Testis (tissue), 2 donors: ENCODE measurements at regions not wholly inside any gene's neighbourhood (a gene's known extent, or its start where the extent isn't known, plus 50 kb on each side); places are given as distances from the start of the nearest gene placed in this dataset.

ENCODE experiments used
- DNase-seq: peaks from one replicate; pipeline ENCODE4 v3.0.0-alpha.2; 2019
- H3K27ac ChIP-seq, 2 donors: fragments of 200-600 bp; sonication (generic); one replicate each; pipeline ENCODE4 v1.5.1; 2019
- H3K27me3 ChIP-seq: fragments of 200-600 bp; sonication (generic); one replicate; pipeline ENCODE4 v1.5.1; 2019
- H3K36me3 ChIP-seq: fragments of 200-600 bp; sonication (generic); one replicate; pipeline ENCODE4 v1.5.1; 2017; ENCODE audit warnings: low read depth; ENCODE audit errors: missing control alignments
- H3K4me1 ChIP-seq: fragments of 200-600 bp; sonication (generic); one replicate; pipeline ENCODE4 v1.5.1; 2019
- H3K4me3 ChIP-seq, 2 donors: fragments of 200-600 bp; sonication (generic); one replicate each; pipeline ENCODE4 v1.5.1; 2017 to 2019
- H3K9me3 ChIP-seq: fragments of 200-600 bp; sonication (generic); one replicate; pipeline ENCODE4 v1.5.1; 2017
- CTCF ChIP-seq, 3 experiments: fragments of 450-650 bp in 2 of 3; fragments of 200-600 bp in 1 of 3; sonication (generic) in 1 of 3; IDR thresholded peaks; one replicate each; pipeline ENCODE4 v1.5.1; 2016 to 2019; ENCODE audit warnings: antibody characterized with exemption in 3 of 3, mild to moderate bottlenecking in 2 of 3, moderate library complexity in 1 of 3
- POLR2A ChIP-seq: fragments of 450-650 bp; IDR thresholded peaks from one replicate; pipeline ENCODE4 v1.6.1; 2017; ENCODE audit warnings: antibody characterized with exemption, mild to moderate bottlenecking, moderate library complexity
- WGBS, 2 donors: methylation state at CpG; one replicate each; pipeline ENCODE4 v1.1.5; 2018; 5-methylcytosine and 5-hydroxymethylcytosine counted together
- intact Hi-C: fragments of 100-400 bp; cut with DNase I; formaldehyde crosslinking; loops from one replicate; pipeline ENCODE4 v1.15.1; 2023; ENCODE audit warnings: low total_unique reads

DNA sequence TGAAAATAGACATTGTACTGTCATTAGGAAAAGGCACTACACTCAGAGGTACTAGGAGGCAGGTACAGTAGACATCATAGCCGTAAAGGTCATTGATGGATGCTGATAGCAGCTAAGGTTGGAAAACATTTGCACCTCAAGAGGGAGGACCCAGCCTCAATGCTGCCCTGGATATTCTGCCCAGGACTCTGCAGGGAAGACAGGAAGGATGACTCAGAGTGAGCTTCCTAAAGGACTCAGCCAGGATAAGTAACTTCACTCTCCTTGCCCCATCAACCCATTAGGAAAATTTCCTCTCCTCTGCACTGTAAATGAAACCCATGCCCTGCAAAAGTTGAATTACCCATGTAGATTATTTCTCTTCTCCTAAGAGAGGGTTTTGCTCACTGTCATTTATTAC lies 617.9 kb upstream of the MKI67 start:
- no peaks in the 10 kb centered on the region for H3K9me3 ChIP-seq
- 96 to 100% methylated on average over 1 of the region's 1 CpG for WGBS, 2 donors
- intact Hi-C loops, result no loop called here

DNA sequence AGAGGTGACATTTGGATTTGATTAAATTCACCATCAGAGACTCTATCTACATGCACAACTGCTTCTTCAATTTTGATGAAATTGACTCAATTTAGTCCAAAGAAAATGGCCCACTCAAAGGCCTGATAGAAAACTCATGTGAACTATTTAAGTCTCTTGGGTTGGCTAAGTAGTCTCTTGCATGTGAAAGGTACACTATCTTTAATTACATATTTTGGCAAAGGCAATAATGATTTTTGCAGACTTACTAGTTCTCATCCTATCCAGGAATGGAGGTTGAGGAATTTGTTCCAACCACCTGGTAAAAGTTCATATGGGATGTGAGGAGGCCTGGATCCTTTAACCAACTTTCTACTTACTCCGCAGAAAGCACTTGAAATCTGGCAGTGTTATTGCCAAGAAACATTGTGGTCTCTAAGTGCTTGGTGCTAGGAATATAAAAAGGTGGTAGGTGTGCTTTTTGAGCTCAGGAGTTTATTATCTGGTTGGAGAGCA lies 618.6 kb upstream of the MKI67 start:
- Histone ChIP-seq H3K4me1 (peaks cover 7% of the 10 kb centered on the region), H3K27ac (no peak overlapping the region), H3K9me3 (no peaks in the 10 kb centered on the region), H3K36me3 (no peaks in the 10 kb centered on the region), H3K4me3 (no peak overlapping the region), H3K27me3 (no peaks in the 10 kb centered on the region)
- intact Hi-C loops, result no loop called here
- 79 to 81% methylated on average over 1 of the region's 1 CpG for WGBS, 2 donors
- no peak for DNase-seq
- no peak for TF ChIP-seq CTCF (IDR thresholded peaks at IDR 0.05)

More for the DNA sequence above, 617.9 kb upstream of the MKI67 start:
- Histone ChIP-seq H3K27ac (no peak overlapping the region), H3K36me3 (no peaks in the 10 kb centered on the region), H3K4me1 (peaks cover 7% of the 10 kb centered on the region), H3K27me3 (no peaks in the 10 kb centered on the region), H3K4me3 (no peak overlapping the region)
- TF ChIP-seq CTCF (IDR thresholded peaks at IDR 0.05) (no peak), POLR2A (no peak)
- DNase-seq, result no peak

GRCh38 chr10:128747582-128748346 lies 621.5 kb upstream of the MKI67 start:
- 83 to 87% methylated on average over 22 of the region's 22 CpGs for WGBS, 2 donors
- no peaks in the 10 kb centered on the region for H3K9me3 ChIP-seq
- H3K27ac ChIP-seq, result no peak overlapping the region
- no peak for DNase-seq
- peaks cover 7% of the 10 kb centered on the region for H3K4me1 ChIP-seq
- intact Hi-C loops, result no loop called here
- no peak overlapping the region for H3K4me3 ChIP-seq
- H3K36me3 ChIP-seq, result no peaks in the 10 kb centered on the region
- H3K27me3 ChIP-seq, result no peaks in the 10 kb centered on the region
- no peak for TF ChIP-seq POLR2A
- TF ChIP-seq CTCF (IDR thresholded peaks at IDR 0.05), result no peak

DNA sequence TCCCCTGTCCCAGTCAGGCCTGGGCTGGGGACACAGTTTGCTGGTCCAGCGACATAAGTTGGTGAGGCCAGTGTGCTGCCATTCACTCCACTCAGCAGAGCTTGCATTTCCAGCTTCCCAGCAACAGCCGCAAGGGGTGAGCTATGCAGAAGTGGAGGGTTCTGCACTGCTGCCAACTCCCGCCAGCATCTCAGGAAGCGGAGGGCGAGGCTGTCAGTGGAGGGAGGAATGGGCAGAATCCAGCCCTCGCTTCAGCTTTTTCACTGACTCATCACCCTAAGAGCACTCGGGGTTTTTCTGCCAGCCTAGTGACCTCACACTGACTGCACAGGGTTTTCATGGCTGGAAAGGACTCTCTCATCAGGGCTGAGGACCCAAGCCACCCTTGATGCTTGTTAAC lies 625.1 kb upstream of the MKI67 start:
- DNase-seq, result no peak
- WGBS, 2 donors, result 68 to 72% methylated on average over 6 to 7 of the region's 7 CpGs

More for the DNA sequence above, 625.1 kb upstream of the MKI67 start:
- Histone ChIP-seq H3K27ac (no peak overlapping the region), H3K36me3 (no peaks in the 10 kb centered on the region), H3K4me1 (no peaks in the 10 kb centered on the region), H3K4me3 (no peak overlapping the region), H3K27me3 (no peaks in the 10 kb centered on the region), H3K9me3 (no peaks in the 10 kb centered on the region)
- TF ChIP-seq POLR2A (no peak), CTCF (IDR thresholded peaks at IDR 0.05) (no peak)
- intact Hi-C loops, result no loop called here
